Thyroid gland (tissue), 4 donors: ENCODE measurements at regions not wholly inside any gene's neighbourhood (a gene's known extent, or its start where the extent isn't known, plus 50 kb on each side); places are given as distances from the start of the nearest gene placed in this dataset.

Experiments
- POLR2A ChIP-seq, 2 donors: fragments of 450-650 bp; IDR thresholded peaks; one replicate each; pipeline ENCODE4 v1.6.1; 2017; ENCODE audit warnings: antibody characterized with exemption in 2 of 2, mild to moderate bottlenecking in 2 of 2, moderate library complexity in 1 of 2
- TF ChIP-seq, protein P1 (sequence below), 6 experiments: fragments of 200-600 bp in 3 of 6; fragments of 450-650 bp in 3 of 6; sonication (generic) in 3 of 6; IDR thresholded peaks; one replicate each; pipeline ENCODE4 v1.5.1; 2016 to 2019; ENCODE audit warnings: antibody characterized with exemption in 6 of 6, mild to moderate bottlenecking in 2 of 6, inconsistent platforms in 1 of 6, moderate library complexity in 1 of 6

DNA sequence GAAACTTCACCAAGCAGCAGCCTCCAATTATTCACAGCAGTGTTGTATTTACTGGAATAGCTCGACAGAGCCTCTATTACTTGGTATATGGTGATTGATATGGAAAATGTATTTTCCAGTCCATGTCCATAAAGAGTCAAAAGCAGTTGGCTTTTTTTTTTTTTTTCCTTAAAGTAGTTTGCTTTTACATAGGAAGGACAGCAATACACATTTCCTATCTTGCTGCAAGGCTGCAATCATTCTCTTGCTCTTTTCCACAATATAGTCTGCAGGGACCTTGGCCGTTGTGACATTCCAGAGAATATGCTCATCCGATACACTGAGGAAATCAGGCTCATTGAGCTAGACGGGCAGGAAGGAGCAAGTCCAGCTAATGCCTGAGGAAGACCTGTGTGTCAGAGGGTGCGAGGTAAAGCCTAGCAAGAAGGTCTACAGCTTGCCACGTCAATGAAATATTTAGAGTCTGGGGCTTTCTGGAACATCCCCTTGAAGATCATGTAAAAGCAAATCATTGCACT lies 131.1 kb downstream of the ENGASE start:
- TF ChIP-seq POLR2A (IDR thresholded peaks at IDR 0.05) = no peak
- TF ChIP-seq, protein P1, sequence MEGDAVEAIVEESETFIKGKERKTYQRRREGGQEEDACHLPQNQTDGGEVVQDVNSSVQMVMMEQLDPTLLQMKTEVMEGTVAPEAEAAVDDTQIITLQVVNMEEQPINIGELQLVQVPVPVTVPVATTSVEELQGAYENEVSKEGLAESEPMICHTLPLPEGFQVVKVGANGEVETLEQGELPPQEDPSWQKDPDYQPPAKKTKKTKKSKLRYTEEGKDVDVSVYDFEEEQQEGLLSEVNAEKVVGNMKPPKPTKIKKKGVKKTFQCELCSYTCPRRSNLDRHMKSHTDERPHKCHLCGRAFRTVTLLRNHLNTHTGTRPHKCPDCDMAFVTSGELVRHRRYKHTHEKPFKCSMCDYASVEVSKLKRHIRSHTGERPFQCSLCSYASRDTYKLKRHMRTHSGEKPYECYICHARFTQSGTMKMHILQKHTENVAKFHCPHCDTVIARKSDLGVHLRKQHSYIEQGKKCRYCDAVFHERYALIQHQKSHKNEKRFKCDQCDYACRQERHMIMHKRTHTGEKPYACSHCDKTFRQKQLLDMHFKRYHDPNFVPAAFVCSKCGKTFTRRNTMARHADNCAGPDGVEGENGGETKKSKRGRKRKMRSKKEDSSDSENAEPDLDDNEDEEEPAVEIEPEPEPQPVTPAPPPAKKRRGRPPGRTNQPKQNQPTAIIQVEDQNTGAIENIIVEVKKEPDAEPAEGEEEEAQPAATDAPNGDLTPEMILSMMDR (IDR thresholded peaks at IDR 0.05) = no peak
